ENCODE measurements at regions not wholly inside any gene's neighbourhood (a gene's known extent, or its start where the extent isn't known, plus 50 kb on each side); places are given as distances from the start of the nearest gene placed in this dataset.
A peak's percentile ranks its signal among the peaks of the same experiment; 100 is the strongest.

- peak; percentile 2 for DNase-seq
These were observed 218.9 kb upstream of the ISX start for GRCh38 chr22:34847072-34847471.

DNA sequence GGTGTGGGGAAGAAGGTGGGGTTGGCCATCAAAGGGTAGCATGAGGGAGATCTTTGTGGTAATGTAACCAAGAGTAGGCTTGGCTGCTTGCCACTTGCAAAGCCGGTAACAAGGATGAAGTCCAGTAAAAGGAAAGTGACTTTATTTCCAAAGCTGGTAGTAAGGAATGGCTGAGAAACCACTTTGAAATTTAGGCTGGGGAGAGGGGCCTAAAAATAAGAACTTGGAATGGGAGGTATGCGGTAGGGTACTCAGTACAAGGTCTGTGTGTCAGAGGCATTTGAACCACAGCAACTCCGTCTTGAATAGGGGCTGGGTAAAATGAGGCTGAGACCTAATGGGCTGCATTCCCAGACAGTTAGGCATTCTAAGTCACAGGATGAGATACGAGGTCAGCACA, 216.0 kb upstream of the ISX start:
- no peak for DNase-seq

DNA sequence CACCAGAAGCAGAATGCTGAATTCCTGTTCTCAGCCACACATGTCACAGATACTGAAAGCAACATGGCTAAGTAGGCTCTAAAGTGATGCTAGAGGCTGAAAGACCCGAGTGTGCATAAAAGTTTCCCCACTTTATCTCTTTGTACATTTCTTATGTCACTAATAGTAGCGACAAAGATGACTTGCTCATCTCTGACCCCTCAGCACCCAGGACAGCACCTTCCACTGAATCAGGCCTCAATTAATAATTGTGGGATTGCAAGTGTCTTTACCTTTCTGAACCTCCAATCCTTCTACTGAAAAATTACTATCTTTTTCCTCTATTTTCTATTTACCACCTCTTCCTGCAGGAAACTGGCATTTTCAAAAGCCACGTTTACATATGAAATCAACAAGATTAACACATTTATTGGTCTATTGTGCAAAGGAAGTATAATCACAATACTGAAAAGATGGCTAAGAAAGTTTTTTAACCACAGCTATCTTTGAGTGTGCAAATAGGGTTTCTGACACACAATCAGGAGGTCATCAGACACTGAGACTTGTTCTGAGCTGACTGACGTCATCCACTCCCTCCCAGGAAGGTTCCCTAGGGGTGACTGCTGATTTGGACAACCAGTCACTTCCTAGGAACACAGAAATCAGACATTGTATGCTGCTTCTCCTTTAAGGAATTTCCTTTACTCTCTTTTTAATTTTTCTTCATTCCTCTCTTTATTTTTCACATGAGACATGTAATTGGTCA, 213.9 kb upstream of the ISX start:
- DNase-seq, result no peak

- no peak for DNase-seq
These were observed 210.5 kb upstream of the ISX start for GRCh38 chr22:34855471-34855870.

- DNase-seq, result no peak
These were observed 207.9 kb upstream of the ISX start for GRCh38 chr22:34858066-34858465.

DNA sequence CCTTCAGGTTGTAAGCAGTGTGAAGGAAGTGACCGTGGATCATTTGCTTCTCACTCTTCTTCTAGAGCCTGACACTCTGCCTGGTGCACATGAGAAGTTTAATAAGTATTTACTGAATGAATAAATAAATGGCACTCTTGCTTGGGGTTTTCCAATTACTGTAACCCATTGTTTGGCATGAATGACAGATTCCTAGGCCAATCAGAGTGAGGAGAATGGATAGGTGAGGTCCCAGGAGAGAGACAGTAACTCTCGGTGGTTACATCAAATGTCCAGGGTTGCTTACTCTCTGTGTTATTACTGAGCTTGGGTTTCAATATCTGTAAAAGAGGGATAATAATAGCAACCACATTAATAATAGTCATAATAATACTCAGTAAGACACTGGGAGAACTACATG, 204.2 kb upstream of the ISX start:
- no peak for DNase-seq

DNA sequence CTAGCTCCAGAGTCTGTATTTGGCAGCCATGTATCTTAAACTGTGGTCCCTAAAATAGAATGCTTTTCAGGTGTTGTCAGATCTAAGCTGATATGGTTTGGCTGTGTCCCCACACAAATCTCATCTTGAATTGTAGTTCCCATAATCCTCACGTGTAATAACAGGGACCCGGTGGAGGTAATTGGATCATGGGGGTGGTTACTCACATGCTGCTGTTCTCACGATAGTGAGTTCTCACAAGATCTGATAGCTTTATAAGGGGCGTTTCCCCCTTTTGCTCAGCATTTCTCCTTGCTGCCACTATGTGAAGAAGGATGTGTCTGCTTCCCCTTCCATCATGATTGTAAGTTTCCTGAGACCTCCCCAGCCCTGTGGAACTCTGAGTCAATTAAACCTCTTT, 199.9 kb upstream of the ISX start:
- no peak for DNase-seq

DNA sequence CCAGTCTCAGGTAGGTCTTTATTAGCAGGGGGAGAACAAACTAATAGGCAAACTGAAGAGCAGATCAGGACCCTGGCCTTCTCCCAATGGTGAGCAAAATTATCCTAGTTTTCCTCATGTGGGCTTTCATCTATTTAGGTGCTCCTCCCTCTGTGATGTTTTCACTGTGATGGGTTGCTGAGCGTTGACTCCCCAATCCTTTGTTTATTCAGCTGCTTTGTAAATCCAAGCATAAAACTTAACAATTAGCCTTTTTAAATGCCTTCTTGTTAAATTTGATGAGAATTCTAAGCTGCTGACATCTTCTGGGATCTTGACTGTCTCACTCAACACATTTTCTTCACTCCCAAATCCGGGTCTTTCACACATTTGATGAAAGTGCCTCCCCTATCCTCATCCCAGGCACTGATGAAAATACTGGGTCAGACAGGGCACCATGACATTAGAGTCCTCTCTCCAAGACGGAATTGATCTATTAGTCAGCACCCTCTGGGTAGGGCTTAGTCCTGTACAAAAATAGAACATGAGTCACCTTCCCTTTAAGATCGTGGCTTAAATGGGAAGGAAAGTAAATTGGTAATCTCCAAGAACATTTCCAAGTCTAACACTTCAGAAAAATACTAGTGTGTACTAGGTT, 199.3 kb upstream of the ISX start:
- no peak for DNase-seq

- DNase-seq, result no peak
These were observed 188.5 kb upstream of the ISX start for GRCh38 chr22:34877506-34877905.

- no peak for DNase-seq
These were observed 187.8 kb upstream of the ISX start for GRCh38 chr22:34878171-34878570.

DNA sequence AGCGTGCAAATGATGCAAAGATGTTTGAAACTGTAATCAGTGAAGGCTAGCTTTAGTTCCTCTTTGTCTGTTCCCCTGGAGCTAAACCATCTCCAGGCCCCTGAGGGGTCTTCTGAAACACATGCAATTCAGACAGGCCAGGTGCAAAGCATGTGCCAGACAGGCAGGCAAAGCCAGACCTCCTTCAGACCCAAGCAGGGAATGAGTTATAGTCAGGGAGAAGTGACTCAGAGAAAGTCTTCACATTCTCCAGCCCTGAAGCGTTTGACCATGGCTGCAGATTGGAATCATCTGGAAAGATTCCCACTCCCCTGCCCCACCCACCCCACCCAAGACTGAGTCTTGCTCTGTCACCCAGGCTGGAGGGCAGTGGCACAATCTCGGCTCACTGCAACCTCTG, 187.0 kb upstream of the ISX start:
- no peak for DNase-seq

- DNase-seq, result no peak
These were observed 185.3 kb upstream of the ISX start for GRCh38 chr22:34880662-34881061.

DNA sequence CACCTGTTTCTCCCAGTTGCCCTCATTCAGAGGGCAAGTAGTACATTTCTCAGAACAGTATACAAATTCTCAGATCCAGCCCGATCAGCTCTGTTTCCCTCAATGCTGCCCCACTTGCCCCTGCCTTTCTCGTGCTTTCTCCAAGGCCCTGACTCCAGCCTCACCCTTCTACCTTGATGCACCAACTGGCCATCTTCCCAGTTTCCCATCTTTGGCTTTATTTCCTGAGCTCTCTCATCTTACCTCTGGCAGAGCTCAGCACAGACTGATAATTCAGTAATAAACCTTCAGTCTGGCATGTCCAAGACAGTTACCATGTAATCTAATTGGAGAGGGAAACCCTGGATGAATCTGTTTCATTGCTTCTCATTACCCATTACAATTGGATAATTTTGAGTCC, 184.5 kb upstream of the ISX start:
- no peak for DNase-seq

DNA sequence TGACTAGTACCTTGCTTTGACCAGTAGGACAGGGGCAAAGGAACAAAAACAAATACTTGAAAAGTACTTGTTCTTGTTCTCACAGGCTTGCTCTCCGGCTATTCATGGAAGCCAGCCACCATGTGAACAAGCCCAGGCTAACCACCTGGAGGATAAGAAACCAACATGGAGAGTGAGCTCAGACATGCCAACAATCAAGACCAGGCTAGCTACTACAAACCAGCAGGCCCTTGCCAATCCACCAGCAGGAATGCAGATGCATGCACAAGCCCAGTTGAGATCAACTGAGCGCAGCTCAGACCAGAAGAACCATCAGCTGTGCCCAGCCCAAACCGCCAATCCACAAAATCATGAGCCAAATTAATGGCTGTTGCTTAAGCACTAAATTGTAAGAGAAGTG, 180.1 kb upstream of the ISX start:
- DNase-seq, result no peak

DNA sequence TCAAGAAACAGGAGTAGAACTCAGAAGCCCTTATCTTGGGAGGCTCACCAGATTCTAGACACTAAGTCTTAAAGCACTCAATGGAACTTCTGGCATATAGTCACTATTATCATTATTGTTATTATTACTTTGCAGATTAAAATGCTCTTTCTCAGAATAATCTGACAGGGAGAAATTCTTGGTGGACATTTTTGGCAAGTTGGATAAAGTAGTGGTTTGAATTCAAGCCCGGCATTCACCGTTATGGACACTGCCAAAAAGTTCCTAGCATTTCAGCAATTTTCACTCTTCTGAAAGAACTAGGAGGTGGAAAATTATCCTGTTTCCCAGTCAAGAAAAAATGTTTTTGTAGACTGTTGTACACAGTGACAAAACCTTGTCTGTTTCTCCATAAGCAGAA, 179.6 kb upstream of the ISX start:
- DNase-seq, result no peak

DNA sequence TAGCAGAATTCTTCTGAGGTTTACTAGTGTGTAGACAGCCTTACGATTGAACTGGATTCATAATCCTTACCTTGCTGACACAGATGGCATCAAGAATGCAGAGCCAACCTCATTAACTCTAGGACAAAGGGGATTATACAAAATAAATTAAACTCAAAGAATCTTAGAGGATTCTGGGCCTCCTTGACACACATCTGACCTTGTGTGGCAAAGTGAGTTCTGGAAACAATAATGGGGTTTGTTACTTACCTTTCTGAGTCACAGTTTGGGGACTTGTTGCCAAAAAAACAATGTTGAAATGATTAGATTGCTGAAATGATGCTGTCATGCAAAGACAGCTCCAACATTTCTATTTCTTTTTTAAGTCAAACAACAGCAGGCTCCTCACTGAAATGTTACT, 179.1 kb upstream of the ISX start:
- DNase-seq, result no peak

- DNase-seq, result no peak
These were observed 168.8 kb upstream of the ISX start for GRCh38 chr22:34897126-34897525.

DNA sequence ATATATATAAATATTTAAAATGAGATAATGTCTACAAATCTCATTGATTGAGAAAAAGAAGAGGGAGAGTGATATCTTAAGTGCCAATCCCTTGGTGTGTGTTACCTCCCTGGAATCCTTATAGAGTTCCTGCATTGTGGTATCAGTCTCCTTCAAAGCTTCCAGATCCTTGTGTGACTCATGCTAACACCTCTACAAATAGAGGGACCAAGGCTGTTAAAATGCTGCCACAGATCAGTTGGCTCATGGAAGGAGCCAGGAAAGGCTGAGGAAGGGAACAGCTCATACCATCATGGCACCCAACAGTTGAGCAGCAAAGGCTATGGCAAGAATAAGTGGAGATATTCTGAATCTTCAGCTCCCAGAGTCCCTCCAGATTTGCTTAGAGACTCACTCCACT, 163.6 kb upstream of the ISX start:
- DNase-seq, result no peak

GRCh38 chr22:34903416-34903815, 162.5 kb upstream of the ISX start:
- DNase-seq, result no peak

DNA sequence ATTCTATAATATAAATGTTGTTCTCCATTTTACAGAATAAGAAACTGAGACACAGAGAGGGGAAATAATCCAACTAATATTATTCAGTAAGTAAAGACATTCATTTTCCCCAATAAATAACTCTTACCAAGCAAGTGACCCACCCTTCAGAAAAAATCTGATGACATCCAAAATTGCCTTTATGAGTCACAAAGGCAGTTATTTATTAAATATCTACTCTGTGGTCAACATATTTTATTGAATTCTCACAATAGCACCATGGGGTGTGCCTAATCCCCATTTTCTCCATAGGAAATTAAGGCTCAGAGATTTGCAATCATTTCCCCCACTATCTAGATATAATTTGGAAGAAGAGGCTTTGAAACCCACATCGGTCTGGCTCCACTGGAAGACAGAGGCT, 161.5 kb upstream of the ISX start:
- DNase-seq, result no peak

- no peak for DNase-seq
These were observed 152.1 kb upstream of the ISX start for GRCh38 chr22:34913826-34914225.

DNA sequence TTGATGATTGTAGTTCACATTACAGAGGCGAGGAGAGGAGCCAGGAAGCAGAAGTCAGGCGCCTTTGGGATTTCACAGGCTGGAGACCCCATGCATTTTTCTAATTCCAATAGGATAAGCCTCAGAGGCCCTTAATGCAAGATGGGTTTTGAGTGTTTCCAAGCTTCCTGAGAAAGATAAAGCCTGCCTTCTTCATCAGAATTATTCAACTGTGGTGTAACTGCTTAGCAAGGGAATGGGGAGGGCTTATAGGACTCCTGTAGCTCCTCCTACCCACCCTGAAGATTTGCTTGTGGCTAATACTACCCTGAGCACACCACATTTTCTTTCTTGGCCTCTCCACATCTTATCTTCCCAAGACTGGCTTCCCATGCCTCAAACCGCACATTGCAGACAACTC, 151.1 kb upstream of the ISX start:
- DNase-seq, result no peak

DNA sequence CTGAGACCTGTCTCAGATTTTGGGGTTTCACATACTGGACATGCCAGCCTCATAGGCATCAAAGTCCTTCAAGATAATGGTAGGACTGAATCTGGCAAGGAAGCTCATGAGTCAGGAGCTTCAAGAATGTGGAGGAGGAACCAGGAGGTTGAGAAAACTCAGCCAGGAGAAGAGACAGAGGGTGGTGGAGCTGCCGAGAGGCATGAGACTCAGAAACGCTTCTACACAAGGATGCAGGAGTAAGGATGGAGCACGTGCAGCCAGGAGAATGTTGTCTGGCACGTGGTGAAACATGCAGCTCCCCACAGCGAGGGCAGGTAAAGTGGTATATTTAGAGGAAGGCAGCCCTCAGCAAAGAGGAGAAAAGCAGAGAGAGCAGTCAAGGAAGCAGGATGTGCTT, 148.7 kb upstream of the ISX start:
- no peak for DNase-seq

GRCh38 chr22:34931026-34931425, 134.9 kb upstream of the ISX start:
- DNase-seq, result no peak

GRCh38 chr22:34934261-34934660, 131.7 kb upstream of the ISX start:
- no peak for DNase-seq

Data from activated CD4-positive, alpha-beta T cell treated with anti-CD3 and anti-CD28 coated beads, Interleukin-2, amount 50 U/mL, for 16 hours (primary cell).